HG03280 (cell line): ENCODE measurements at regions not wholly inside any gene's neighbourhood (a gene's known extent, or its start where the extent isn't known, plus 50 kb on each side); places are given as distances from the start of the nearest gene placed in this dataset.

Experiments
- ATAC-seq: cut with Tn5 transposase; IDR thresholded peaks from one replicate; pipeline ENCODE4 v1.9.1; 2021; ENCODE audit warnings: mild to moderate bottlenecking, moderate library complexity; ENCODE audit not compliant: unreplicated experiment

GRCh38 chr19:30082611-30083010 is 140.6 kb downstream of the URI1 start:
- ATAC-seq, result no peak

DNA sequence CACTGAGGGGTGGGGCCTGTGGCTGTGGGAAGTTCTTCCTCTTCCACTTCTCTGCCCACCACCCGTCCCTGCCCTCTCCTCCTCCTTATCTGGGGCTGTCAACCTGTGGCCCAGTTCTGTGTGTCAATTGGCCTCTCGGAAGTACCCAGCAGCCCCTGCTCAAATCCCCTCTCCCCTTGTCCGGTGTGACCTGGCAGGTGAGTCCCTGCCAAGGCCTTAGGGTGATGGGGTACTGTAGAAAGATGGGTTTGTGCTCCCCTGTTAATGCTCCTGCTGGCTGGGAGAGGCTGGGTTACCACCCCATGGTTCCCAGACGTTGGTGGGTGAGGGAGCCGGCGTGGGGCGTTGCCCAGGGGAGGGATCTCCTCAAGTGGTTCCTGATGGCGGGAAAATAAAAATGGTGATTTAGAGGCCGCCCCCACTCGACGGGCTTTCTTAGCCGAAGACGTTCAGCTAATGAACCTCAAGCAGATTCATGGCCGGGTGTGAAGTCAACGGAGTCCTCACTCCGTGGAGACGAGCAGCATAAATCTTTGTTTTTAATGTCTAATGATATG is 141.2 kb downstream of the URI1 start:
- no peak for ATAC-seq

GRCh38 chr19:30083701-30084156 is 141.7 kb downstream of the URI1 start:
- ATAC-seq, result no peak

DNA sequence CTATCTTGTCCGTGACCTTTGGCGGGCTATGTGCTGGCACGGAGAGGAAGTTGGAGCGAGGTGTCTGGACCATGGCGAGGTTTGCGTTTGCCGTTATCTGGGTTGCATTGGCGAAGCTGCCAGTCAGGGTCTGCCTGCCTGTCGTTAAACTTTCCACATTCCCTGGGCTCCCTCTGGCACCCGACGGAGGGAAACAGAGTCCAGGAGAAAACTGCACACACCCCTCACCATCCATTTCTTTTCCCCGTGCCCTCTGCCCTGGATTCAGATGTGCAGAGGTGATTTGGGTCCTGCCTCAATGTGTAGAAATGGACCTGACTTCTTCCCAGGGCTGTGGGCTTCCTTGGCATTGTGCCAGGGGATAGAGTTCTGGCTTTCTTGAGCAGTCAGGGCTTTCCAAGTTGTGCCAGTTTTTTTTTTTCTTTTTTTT is 142.4 kb downstream of the URI1 start:
- ATAC-seq, result no peak

GRCh38 chr19:30085394-30085793 is 143.4 kb downstream of the URI1 start:
- ATAC-seq, result no peak

DNA sequence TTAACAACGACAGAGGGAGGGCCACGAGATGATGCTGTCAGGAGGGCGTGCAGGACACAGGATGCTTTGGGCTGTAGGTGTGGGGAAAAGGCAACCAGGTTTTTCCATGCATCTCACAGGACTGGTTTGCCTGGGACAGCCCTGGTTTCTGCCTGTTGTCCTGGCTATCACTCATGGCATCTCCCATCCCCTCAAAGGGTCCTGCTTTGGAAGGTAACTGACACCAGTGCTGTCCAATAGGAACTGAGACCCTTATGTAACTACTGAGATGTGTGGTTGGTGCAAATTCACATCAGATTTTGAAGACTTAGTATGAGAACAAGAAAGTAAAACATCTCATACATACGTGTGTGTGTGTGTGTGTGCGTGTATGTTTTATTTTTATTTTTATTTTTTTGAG is 144.2 kb downstream of the URI1 start:
- ATAC-seq, result no peak

GRCh38 chr19:30086916-30087315 is 144.9 kb downstream of the URI1 start:
- no peak for ATAC-seq

- no peak for ATAC-seq
Observed at GRCh38 chr19:30087381-30088138, 145.5 kb downstream of the URI1 start.

DNA sequence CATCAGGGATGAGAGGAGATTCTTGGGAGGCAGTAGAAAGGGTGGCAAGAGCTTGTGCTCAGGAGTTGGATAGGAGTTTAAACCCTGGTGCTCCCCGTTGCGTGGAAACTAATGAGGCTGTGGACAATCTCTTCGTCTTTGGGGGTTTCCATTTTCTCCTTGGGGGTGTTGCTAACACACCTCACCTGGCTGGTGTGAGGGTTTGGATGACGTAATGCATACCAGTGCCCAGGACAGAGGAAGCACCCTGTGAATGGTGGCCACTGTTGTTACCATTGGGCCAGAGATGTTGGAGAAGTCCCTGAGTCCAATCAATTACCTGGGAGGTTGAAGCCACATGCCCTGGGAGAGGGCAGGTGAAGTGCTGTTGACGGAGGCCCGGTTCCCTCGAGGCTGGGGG is 146.5 kb downstream of the URI1 start:
- no peak for ATAC-seq

DNA sequence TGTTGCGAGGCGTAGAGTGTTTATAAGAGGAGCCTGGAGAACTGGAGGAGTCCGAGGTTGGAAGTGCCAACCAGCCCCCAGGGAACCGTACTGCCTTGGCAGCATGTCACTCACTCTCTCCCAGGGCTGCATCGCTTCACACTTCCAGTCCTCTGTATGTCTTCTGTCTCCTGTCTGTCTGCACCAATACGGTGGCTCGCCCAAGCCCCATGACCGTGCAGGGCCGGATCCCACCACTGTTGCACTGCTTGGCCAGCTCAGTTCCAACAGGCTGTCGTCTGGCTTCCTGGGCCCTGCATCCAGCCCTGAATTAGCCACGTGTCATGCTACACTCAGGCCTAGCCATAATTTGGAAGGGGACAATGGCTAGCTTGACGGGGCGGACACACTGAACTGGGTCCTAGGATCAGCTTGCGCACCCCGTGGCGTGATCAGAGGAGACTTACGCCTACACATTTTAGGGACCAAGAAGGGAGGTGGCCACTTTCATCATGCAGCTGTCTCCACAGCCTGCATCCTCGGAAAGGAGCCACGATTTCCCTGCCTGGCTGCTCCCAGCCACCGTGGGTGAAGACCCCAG is 147.1 kb downstream of the URI1 start:
- ATAC-seq, result no peak

DNA sequence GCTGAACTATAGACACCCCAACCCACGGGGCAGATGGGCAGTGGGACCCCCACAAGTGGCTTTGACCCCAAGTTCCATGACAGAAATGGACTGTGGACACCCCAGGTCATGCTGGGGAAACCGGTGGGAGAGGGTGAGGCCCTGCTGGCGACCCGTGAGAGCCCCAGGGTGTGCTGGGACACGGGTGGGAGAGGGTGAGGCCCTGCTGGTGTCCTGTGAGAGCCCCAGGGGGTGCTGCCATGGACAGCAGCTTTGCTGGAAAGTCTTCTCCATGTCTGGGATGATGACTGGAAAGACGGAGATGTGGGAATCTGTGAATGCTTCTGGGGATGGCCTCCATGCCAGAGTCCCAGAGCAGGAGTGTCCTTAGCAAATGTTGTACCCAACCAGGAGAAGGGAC is 148.4 kb downstream of the URI1 start:
- no peak for ATAC-seq

DNA sequence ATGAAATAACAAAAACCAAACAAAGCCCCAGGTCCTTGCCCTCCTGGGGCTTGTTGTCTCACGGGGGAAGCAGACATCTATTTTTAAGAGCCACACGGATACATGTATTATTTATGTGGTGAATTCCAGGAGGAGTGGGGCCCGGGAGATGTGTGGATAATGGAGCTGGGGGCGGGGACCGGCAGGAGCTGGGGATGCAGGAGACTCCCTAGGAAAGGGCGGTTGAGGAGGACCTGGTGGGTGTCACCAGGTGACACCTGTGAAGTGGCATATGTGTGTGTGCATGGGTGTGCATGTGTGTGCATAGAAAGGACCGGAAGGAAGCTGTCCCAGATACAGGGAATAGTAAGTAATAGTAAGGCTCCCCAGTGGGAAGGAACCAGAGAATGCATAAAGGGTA is 148.9 kb downstream of the URI1 start:
- no peak for ATAC-seq

DNA sequence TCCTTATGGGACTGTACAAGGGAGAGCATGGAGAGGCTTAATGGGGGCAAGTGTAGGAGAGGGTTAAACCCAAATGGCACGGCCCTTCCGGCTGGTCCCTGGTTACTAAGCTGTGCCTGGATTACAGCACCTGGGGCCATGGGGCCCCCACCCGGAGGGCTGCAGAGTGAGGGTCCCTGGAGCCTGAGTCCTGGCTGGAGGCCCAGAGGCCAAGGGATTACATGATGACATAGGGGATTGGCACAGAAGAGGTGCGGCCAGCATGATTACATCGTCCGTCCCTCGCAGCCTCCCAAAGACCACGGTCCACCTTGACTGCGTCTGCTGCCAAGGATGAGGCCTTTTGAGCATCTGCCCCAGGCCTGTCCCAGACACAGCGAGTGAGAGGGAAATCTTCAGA is 149.4 kb downstream of the URI1 start:
- ATAC-seq, result no peak

DNA sequence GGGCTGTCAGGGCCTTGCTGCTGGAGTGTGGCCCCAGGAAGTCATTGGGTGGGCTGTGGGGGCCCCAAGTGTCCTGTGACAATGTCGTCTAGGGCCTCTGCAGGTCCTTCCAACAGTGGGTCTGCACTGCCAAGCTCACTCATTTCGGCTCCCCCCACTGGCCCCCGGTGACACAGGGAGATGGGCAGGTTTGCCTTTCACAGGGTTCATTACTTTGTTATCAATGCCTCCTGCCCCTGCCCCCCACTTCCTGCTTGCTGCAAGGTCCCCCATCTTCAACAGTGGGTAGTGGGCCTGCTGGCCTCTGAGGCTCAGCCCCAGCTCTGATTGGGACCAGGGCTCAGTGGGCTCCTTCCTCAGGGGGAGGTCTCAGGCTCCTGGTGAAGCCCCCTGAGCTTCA is 149.8 kb downstream of the URI1 start:
- ATAC-seq, result no peak

GRCh38 chr19:30092721-30093569 is 150.9 kb downstream of the URI1 start:
- no peak for ATAC-seq

DNA sequence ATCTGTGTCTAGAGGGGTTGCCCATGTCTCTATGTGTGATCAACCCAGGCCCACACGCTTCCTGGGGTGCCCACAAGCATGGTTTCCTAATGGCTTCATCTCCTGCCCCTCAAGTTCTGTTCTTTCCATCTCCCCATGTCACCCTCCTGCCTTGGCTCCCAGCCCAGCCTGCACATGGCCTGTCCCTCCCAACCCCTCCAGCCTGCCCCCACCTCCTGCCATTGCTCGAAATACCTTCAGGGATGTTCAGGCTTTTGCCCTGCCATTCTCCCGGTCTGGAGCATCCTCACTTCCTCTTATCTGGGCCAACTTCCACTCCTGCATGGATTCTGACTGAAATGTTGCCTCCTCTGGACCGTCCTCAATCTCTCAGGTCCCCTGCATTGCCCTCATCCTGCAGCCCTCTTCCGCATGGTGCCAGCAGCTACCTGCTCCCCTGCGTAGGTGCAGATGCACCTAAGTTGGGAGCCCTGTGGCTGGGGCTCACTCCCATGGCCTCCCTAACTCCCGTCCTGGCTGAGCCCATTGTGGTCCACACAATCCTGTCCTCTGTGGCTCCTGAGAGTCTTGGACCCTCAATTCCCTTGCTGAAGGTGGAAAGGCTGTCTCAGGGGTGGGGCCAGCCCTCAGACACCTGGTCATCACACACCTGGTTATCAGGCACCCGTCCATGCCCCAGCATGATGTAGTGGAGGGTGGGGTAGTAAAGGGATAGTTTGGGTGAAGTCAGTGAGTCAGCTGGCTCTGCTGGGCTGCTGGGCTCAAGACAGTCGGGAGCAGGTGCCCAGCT is 152.1 kb downstream of the URI1 start:
- no peak for ATAC-seq

DNA sequence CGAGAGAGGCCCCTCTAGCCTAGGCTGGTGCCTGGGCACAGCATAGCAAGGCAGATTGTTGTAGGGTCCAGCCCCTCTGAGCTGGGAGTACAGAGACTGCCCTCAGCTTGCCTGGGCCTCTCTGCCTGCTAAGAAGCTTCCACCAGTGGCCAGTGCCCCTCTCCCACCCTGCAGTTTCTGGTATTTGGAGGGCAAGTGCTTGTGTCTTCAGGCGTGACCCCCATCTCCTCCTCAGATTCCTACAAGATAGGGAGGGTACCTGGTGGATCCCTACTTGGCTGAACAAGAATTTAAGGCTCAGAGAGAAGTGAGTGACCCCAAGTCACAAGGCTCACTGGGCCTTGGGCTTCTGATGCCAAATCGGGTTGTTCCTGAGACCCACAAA is 152.7 kb downstream of the URI1 start:
- no peak for ATAC-seq

DNA sequence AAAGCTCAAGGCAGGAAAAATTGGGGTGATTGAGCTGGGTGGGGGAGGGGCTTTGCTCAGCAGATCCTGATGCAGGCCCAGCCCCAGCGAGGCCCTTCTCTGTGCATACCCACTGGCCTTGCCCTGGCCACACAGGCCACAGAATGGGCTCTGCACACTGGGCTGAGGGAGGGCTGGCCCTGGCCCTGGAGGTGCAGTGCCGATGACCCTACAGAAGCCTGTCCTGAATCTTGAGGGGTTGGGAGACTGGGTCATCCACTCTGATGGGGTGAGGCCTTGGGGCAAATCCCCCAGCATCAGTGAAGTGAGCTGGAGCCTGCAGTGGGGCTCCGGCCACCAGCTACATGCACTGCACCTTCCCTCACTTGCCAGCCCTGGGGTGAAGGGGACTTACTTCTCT is 153.1 kb downstream of the URI1 start:
- ATAC-seq, result no peak

DNA sequence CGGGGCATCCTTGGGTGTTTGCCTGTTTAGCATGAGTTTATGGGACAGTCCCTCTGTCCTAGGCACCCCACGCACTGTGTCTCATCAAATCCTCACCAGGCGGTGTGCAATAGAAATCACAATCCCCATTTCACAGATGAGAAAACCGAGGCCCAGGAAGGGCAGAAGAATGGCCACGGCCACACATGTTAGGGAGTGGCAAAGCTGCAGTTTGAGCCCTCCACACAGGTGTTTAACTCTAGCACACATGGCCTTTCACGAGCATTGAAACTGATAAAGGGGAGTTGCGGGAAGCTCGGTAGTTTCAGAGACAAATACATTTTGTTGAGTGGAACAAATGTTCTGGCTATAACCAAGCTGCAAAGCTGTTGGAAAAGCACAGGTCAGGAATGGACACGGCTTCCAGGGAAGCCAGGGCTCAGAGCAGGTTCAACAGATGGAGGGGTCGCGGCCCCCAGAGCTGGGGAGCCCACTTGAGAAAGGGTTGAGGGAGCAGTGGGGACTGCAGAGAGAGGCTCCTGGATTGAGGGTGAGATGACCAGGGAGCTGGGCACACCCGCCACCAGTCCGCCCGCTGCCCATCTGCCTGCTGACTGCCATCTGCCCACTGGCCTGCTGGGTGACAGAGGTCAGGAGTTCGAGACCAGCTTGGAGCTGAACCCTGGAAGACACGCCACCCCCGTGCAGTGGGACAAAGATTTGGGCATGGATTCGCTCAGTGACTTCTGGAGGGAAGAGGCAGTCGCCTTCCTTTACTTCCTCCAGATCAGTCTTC is 154.7 kb downstream of the URI1 start:
- no peak for ATAC-seq

GRCh38 chr19:30097746-30098280 is 155.8 kb downstream of the URI1 start:
- no peak for ATAC-seq
